OCI-LY7 (cell line): ENCODE measurements at regions not wholly inside any gene's neighbourhood (a gene's known extent, or its start where the extent isn't known, plus 50 kb on each side); places are given as distances from the start of the nearest gene placed in this dataset.

Source experiments
- BruUV-seq: library from RNA; stranded (reverse); fragments of 400-500 nt; replicated peaks from 2 replicates; lab custom pipeline; 2021; lab: Mats Ljungman, UMichigan
- CTCF ChIA-PET: fragments of 300-600 bp; sonication (Branson Sonifier 250); formaldehyde crosslinking; loops from one replicate; lab custom pipeline; 2022; ENCODE audit warnings: antibody characterized with exemption; ENCODE audit not compliant: unreplicated experiment; lab: Charles Lee
- POLR2A ChIA-PET: fragments of 300-600 bp; sonication (Branson Sonifier 250); formaldehyde crosslinking; loops from one replicate; lab custom pipeline; 2022; ENCODE audit warnings: antibody characterized with exemption; lab: Charles Lee
- DNase-seq: peaks from one replicate; pipeline ENCODE4 v3.0.0-alpha.2; 2015; ENCODE audit warnings: low spot score
- H2AFZ ChIP-seq: fragments of 200-600 bp; sonication (generic), shearing (Covaris generic); 2 replicates; pipeline ENCODE4 v1.6.1; 2014; ENCODE audit warnings: mild to moderate bottlenecking, antibody characterized with exemption, low read length, moderate library complexity
- H3K27ac ChIP-seq: fragments of 200-600 bp; sonication (generic); 2 replicates; pipeline ENCODE4 v1.5.1; 2014; ENCODE audit warnings: mixed run types, low read depth, mild to moderate bottlenecking, moderate library complexity, low read length, inconsistent platforms; ENCODE audit not compliant: poor library complexity, severe bottlenecking
- H3K36me3 ChIP-seq: fragments of 200-600 bp; sonication (generic); 2 replicates; pipeline ENCODE4 v1.6.1; 2014; ENCODE audit warnings: mild to moderate bottlenecking, antibody characterized with exemption, low read length, moderate library complexity, mixed read lengths; ENCODE audit not compliant: insufficient read depth
- H3K4me1 ChIP-seq: fragments of 200-600 bp; sonication (generic); 2 replicates; pipeline ENCODE4 v1.5.1; 2014; ENCODE audit warnings: mild to moderate bottlenecking, low read length; ENCODE audit not compliant: insufficient read depth, poor library complexity, severe bottlenecking
- H3K4me2 ChIP-seq: fragments of 200-600 bp; sonication (generic); 2 replicates; pipeline ENCODE4 v1.6.1; 2014; ENCODE audit warnings: mild to moderate bottlenecking, low read length
- H3K4me3 ChIP-seq: fragments of 200-600 bp; sonication (generic); 2 replicates; pipeline ENCODE4 v1.5.1; 2014; ENCODE audit warnings: mild to moderate bottlenecking, low read depth, low read length; ENCODE audit not compliant: poor library complexity, severe bottlenecking
- H3K79me2 ChIP-seq: fragments of 200-600 bp; sonication (generic); 2 replicates; pipeline ENCODE4 v1.6.1; 2016; ENCODE audit warnings: low read depth, mild to moderate bottlenecking, low read length, moderate library complexity, mixed read lengths; ENCODE audit not compliant: insufficient read depth
- H3K9me2 ChIP-seq: fragments of 200-600 bp; sonication (generic); 2 replicates; pipeline ENCODE4 v1.6.1; 2016; ENCODE audit warnings: mild to moderate bottlenecking, low read length, mixed read lengths; ENCODE audit not compliant: insufficient read depth
- H3K9me3 ChIP-seq: fragments of 200-600 bp; sonication (generic); 2 replicates; pipeline ENCODE4 v1.6.1; 2014; ENCODE audit warnings: mild to moderate bottlenecking, mixed run types, low read length, mixed read lengths
- H4K20me1 ChIP-seq: fragments of 200-600 bp; sonication (generic); 2 replicates; pipeline ENCODE4 v1.6.1; 2014; ENCODE audit warnings: mild to moderate bottlenecking, antibody characterized with exemption, low read length, moderate library complexity, mixed read lengths; ENCODE audit not compliant: insufficient read depth
- CTCF ChIP-seq: fragments of 200-600 bp; sonication (generic); conservative IDR thresholded peaks from 2 replicates; pipeline ENCODE4 v1.5.1; 2014; ENCODE audit warnings: mild to moderate bottlenecking, antibody characterized with exemption, low read length, moderate library complexity, mixed read lengths
- EZH2phosphoT487 ChIP-seq: fragments of 200-600 bp; sonication (generic); IDR thresholded peaks from 2 replicates; pipeline ENCODE4 v1.6.1; 2018; ENCODE audit warnings: low read depth, borderline replicate concordance, mild to moderate bottlenecking, mixed run types, antibody characterized with exemption, low read length, moderate library complexity, mixed read lengths
- intact Hi-C: fragments of 100-400 bp; cut with micrococcal nuclease; formaldehyde crosslinking; loops from one replicate; pipeline ENCODE4 v1.10.0; 2022; ENCODE audit not compliant: unreplicated experiment

- Histone ChIP-seq H3K4me2 (no peak overlapping the region), H3K79me2 (no peaks in the 10 kb centered on the region), H2AFZ (no peak overlapping the region), H3K9me2 (no peaks in the 10 kb centered on the region), H3K4me1 (no peaks in the 10 kb centered on the region), H3K9me3 (no peaks in the 10 kb centered on the region), H3K36me3 (no peaks in the 10 kb centered on the region), H4K20me1 (no peaks in the 10 kb centered on the region), H3K27ac (no peak overlapping the region), H3K4me3 (no peak overlapping the region)
- ChIA-PET POLR2A (no interaction called here), CTCF (no interaction called here)
- TF ChIP-seq CTCF (no peak), EZH2phosphoT487 (no peak)
- intact Hi-C loops = no loop called here
- DNase-seq = no peak
- no TSS peak for BruUV-seq
These were observed 83.1 kb downstream of the PDGFA start for GRCh38 chr7:436367-437128.

- Histone ChIP-seq H3K36me3 (no peaks in the 10 kb centered on the region), H3K4me1 (no peaks in the 10 kb centered on the region), H3K79me2 (no peaks in the 10 kb centered on the region), H4K20me1 (no peaks in the 10 kb centered on the region), H3K9me3 (no peaks in the 10 kb centered on the region), H3K9me2 (no peaks in the 10 kb centered on the region), H3K4me2 (no peak overlapping the region), H3K4me3 (no peak overlapping the region), H2AFZ (no peak overlapping the region), H3K27ac (no peak overlapping the region)
- ChIA-PET CTCF (no interaction called here), POLR2A (no interaction called here)
- no peak for TF ChIP-seq CTCF
- no peak for TF ChIP-seq EZH2phosphoT487
- no peak for DNase-seq
- intact Hi-C loops = no loop called here
- BruUV-seq = no TSS peak
These were observed 82.1 kb downstream of the PDGFA start for GRCh38 chr7:437329-438251.
